ENCODE measurements at regions not wholly inside any gene's neighbourhood (a gene's known extent, or its start where the extent isn't known, plus 50 kb on each side); places are given as distances from the start of the nearest gene placed in this dataset.
A peak's percentile ranks its signal among the peaks of the same experiment; 100 is the strongest.

- DNase-seq = no peak
These were observed 415.2 kb upstream of the OR4E1 start for GRCh38 chr14:22088614-22089342.

GRCh38 chr14:22086131-22086530 lies 412.5 kb upstream of the OR4E1 start:
- no peak for DNase-seq

GRCh38 chr14:22084393-22085281 lies 411.0 kb upstream of the OR4E1 start:
- peak; percentile 66 to 80 (median 71) for DNase-seq

- no peak for DNase-seq
These were observed 407.7 kb upstream of the OR4E1 start for GRCh38 chr14:22081337-22081736.

- DNase-seq = no peak
These were observed 406.1 kb upstream of the OR4E1 start for GRCh38 chr14:22079766-22080165.

- peak in 2 of 3 donors; percentile 28 to 48 for DNase-seq
These were observed 400.2 kb upstream of the OR4E1 start for GRCh38 chr14:22073801-22074200.

GRCh38 chr14:22071006-22071405 lies 397.4 kb upstream of the OR4E1 start:
- DNase-seq = peak in 2 of 3 donors; percentile 3 to 7

GRCh38 chr14:22070119-22070982 lies 396.7 kb upstream of the OR4E1 start:
- DNase-seq = peak in 2 of 3 donors; percentile 6

GRCh38 chr14:22065347-22065746 lies 391.7 kb upstream of the OR4E1 start:
- no peak for DNase-seq

- DNase-seq = no peak
These were observed 385.6 kb upstream of the OR4E1 start for GRCh38 chr14:22059201-22059600.

- DNase-seq = no peak
These were observed 379.2 kb upstream of the OR4E1 start for GRCh38 chr14:22052795-22053194.

GRCh38 chr14:22047115-22047514 lies 373.5 kb upstream of the OR4E1 start:
- DNase-seq = peak in 1 of 3 donors; percentile 7

GRCh38 chr14:22046063-22046462 lies 372.4 kb upstream of the OR4E1 start:
- DNase-seq = no peak

GRCh38 chr14:22044193-22044592 lies 370.6 kb upstream of the OR4E1 start:
- DNase-seq = no peak

GRCh38 chr14:22040781-22041125 lies 367.1 kb upstream of the OR4E1 start:
- no peak for DNase-seq

GRCh38 chr14:22039938-22040780 lies 366.5 kb upstream of the OR4E1 start:
- peak; percentile 27 to 38 (median 32) for DNase-seq

GRCh38 chr14:22036541-22037239 lies 363.1 kb upstream of the OR4E1 start:
- DNase-seq = no peak

GRCh38 chr14:22026527-22026926 lies 352.9 kb upstream of the OR4E1 start:
- no peak for DNase-seq

- DNase-seq = no peak
These were observed 352.3 kb upstream of the OR4E1 start for GRCh38 chr14:22025879-22026278.

GRCh38 chr14:22024137-22024536 lies 350.5 kb upstream of the OR4E1 start:
- no peak for DNase-seq

- no peak for DNase-seq
These were observed 345.3 kb upstream of the OR4E1 start for GRCh38 chr14:22018890-22019289.

- no peak for DNase-seq
These were observed 338.8 kb upstream of the OR4E1 start for GRCh38 chr14:22012452-22012851.

Measured in suppressor macrophage treated with lipopolysaccharide for 1 hour (primary cell).